HK-2 (cell line): ENCODE measurements at regions not wholly inside any gene's neighbourhood (a gene's known extent, or its start where the extent isn't known, plus 50 kb on each side); places are given as distances from the start of the nearest gene placed in this dataset.

Experiments
- DNase-seq: peaks from one replicate; pipeline ENCODE4 v3.0.0-alpha.2; 2018; ENCODE audit not compliant: unreplicated experiment

GRCh38 chr9:31612336-31613030 is 772.0 kb upstream of the ACO1 start:
- DNase-seq: no peak

- no peak for DNase-seq
Measured at GRCh38 chr9:31615966-31616365, 768.5 kb upstream of the ACO1 start.

- DNase-seq: no peak
Measured at GRCh38 chr9:31623511-31623910, 760.9 kb upstream of the ACO1 start.

GRCh38 chr9:31629292-31629691 is 755.2 kb upstream of the ACO1 start:
- DNase-seq: no peak

GRCh38 chr9:31637265-31637664 is 747.2 kb upstream of the ACO1 start:
- DNase-seq: no peak

- DNase-seq: no peak
Measured at GRCh38 chr9:31637861-31638260, 746.6 kb upstream of the ACO1 start.

- no peak for DNase-seq
Measured at GRCh38 chr9:31639451-31639850, 745.0 kb upstream of the ACO1 start.

GRCh38 chr9:31669311-31669710 is 715.1 kb upstream of the ACO1 start:
- no peak for DNase-seq

GRCh38 chr9:31671011-31671410 is 713.4 kb upstream of the ACO1 start:
- DNase-seq: no peak

GRCh38 chr9:31674264-31674663 is 710.2 kb upstream of the ACO1 start:
- no peak for DNase-seq

- no peak for DNase-seq
Measured at GRCh38 chr9:31677415-31677814, 707.0 kb upstream of the ACO1 start.

- no peak for DNase-seq
Measured at GRCh38 chr9:31677877-31678276, 706.6 kb upstream of the ACO1 start.

- DNase-seq: no peak
Measured at GRCh38 chr9:31683116-31683515, 701.3 kb upstream of the ACO1 start.

GRCh38 chr9:31697956-31698355 is 686.5 kb upstream of the ACO1 start:
- DNase-seq: no peak

GRCh38 chr9:31699836-31700235 is 684.6 kb upstream of the ACO1 start:
- no peak for DNase-seq

GRCh38 chr9:31700252-31701045 is 684.0 kb upstream of the ACO1 start:
- peak; percentile 2 for DNase-seq

GRCh38 chr9:31702957-31703356 is 681.5 kb upstream of the ACO1 start:
- no peak for DNase-seq

GRCh38 chr9:31715250-31715649 is 669.2 kb upstream of the ACO1 start:
- DNase-seq: no peak

GRCh38 chr9:31719262-31719661 is 665.2 kb upstream of the ACO1 start:
- no peak for DNase-seq

- no peak for DNase-seq
Measured at GRCh38 chr9:31730398-31730797, 654.0 kb upstream of the ACO1 start.

GRCh38 chr9:31733166-31733565 is 651.3 kb upstream of the ACO1 start:
- DNase-seq: no peak

GRCh38 chr9:31736581-31737179 is 647.8 kb upstream of the ACO1 start:
- no peak for DNase-seq

- no peak for DNase-seq
Measured at GRCh38 chr9:31740705-31741104, 643.7 kb upstream of the ACO1 start.
